K562 (cell line): ENCODE measurements at regions not wholly inside any gene's neighbourhood (a gene's known extent, or its start where the extent isn't known, plus 50 kb on each side); places are given as distances from the start of the nearest gene placed in this dataset.

Experiments used
- ATAC-seq: fragments of 200-7000 bp; cut with Tn5 transposase; 3 replicates; pipeline ENCODE4 v1.9.1; 2020; ENCODE audit warnings: moderate library complexity
- BruUV-seq: library from RNA; stranded (reverse); fragments of 400-500 nt; replicated peaks from 2 replicates; lab custom pipeline; 2021; lab: Mats Ljungman, UMichigan
- CTCF ChIA-PET: fragments of 300-600 bp; formaldehyde crosslinking; extraction: SDS; loops from one replicate; lab custom pipeline; 2021; ENCODE audit warnings: low intra/inter-chr PET ratio; lab: Yijun Ruan, JAX
- POLR2A ChIA-PET: fragments of 300-600, 350-650 bp; sonication (Branson Sonifier 250); formaldehyde crosslinking; extraction: SDS; loops from one replicate; lab custom pipeline; 2021; ENCODE audit warnings: antibody characterized with exemption, inconsistent platforms; lab: Yijun Ruan, JAX
- DNase-seq, 4 experiments: peaks; one replicate each; pipeline versions ENCODE4 v3.0.0 to v3.0.0-alpha.2; 2011 to 2018; ENCODE audit warnings: low spot score in 3 of 4, mixed read lengths in 3 of 4; ENCODE audit errors: extremely low read depth in 1 of 4
- FAIRE-seq: peaks from 2 replicates; lab custom pipeline; 2011; peaks lifted over from hg19 to GRCh38; lab: Jason Lieb, UNC
- H2AFZ ChIP-seq: 2 replicates; pipeline ENCODE4 v1.6.0; 2011; ENCODE audit warnings: low read depth, low read length, control low read depth, inconsistent platforms
- H3K27ac ChIP-seq: fragments of 200-600 bp; 3 replicates; pipeline ENCODE4 v1.8.0; 2011; ENCODE audit warnings: low read depth, mild to moderate bottlenecking, control low read depth, inconsistent platforms, low read length, moderate library complexity, mixed read lengths; ENCODE audit errors: extremely low read depth
- H3K27me3 ChIP-seq, 2 experiments: fragments of 300-600 bp in 1 of 2; 2 replicates in 1 of 2; 3 replicates in 1 of 2; pipeline versions ENCODE4 v1.6.0 to v1.8.0; 2011; ENCODE audit warnings: inconsistent platforms in 2 of 2, low read length in 2 of 2, mild to moderate bottlenecking in 1 of 2, mixed read lengths in 1 of 2, moderate library complexity in 1 of 2; ENCODE audit not compliant: control insufficient read depth in 2 of 2, insufficient read depth in 2 of 2
- H3K36me3 ChIP-seq: fragments of 300-600 bp; 3 replicates; pipeline ENCODE4 v1.8.0; 2011; ENCODE audit warnings: mild to moderate bottlenecking, low read length, inconsistent platforms; ENCODE audit not compliant: control insufficient read depth, insufficient read depth
- H3K4me1 ChIP-seq, 2 experiments: fragments of 200-600 bp in 1 of 2; replicated peaks in 1 of 2; 2 replicates in 1 of 2; 3 replicates in 1 of 2; pipeline versions ENCODE4 v1.5.1 to v1.8.0; 2011; ENCODE audit warnings: inconsistent platforms in 2 of 2, low read length in 2 of 2, mild to moderate bottlenecking in 1 of 2, mixed read lengths in 1 of 2, moderate library complexity in 1 of 2; ENCODE audit not compliant: control insufficient read depth in 2 of 2, insufficient read depth in 2 of 2
- H3K4me2 ChIP-seq: 2 replicates; pipeline ENCODE4 v1.6.1; 2011; ENCODE audit warnings: low read length, control low read depth, inconsistent platforms, mixed read lengths; ENCODE audit not compliant: insufficient read depth
- H3K4me3 ChIP-seq: fragments of 200-600 bp; sonication (generic), shearing (Covaris generic); 2 replicates; pipeline ENCODE4 v1.5.1; 2016; ENCODE audit warnings: control low read depth, inconsistent platforms
- H3K79me2 ChIP-seq: fragments of 200-600 bp; 3 replicates; pipeline ENCODE4 v1.8.0; 2011; ENCODE audit warnings: low read length, inconsistent platforms; ENCODE audit not compliant: control insufficient read depth, insufficient read depth
- H3K9ac ChIP-seq, 2 experiments: 2 replicates each; pipeline versions ENCODE4 v1.6.0 to v1.6.1; 2011; ENCODE audit warnings: low read depth in 2 of 2, low read length in 2 of 2, control low read depth in 1 of 2, inconsistent platforms in 1 of 2, mild to moderate bottlenecking in 1 of 2, mixed read lengths in 1 of 2; ENCODE audit not compliant: insufficient read depth in 1 of 2
- H3K9me1 ChIP-seq: one replicate; pipeline ENCODE4 v1.6.0; 2011; ENCODE audit warnings: inconsistent platforms, mild to moderate bottlenecking, low read length, moderate library complexity; ENCODE audit not compliant: control insufficient read depth, insufficient read depth
- H3K9me3 ChIP-seq: replicated peaks from 2 replicates; pipeline ENCODE4 v1.5.1; 2011; ENCODE audit warnings: low read depth, low read length, inconsistent platforms; ENCODE audit not compliant: control insufficient read depth, insufficient read depth
- H4K20me1 ChIP-seq: replicated peaks from 2 replicates; pipeline ENCODE4 v1.6.1; 2011; ENCODE audit warnings: low read length, inconsistent platforms, mixed read lengths; ENCODE audit not compliant: control insufficient read depth, insufficient read depth
- ARHGAP35 ChIP-seq: fragments of 450-650 bp; IDR thresholded peaks from 2 replicates; pipeline ENCODE4 v1.6.1; 2018; ENCODE audit not compliant: partially characterized antibody
- ILF3 ChIP-seq: fragments of 450-650 bp; IDR thresholded peaks from 2 replicates; pipeline ENCODE4 v1.6.1; 2018; ENCODE audit warnings: antibody characterized with exemption, mild to moderate bottlenecking, moderate library complexity, borderline replicate concordance
- NR1H2 ChIP-seq: sonication (generic); formaldehyde crosslinking; IDR thresholded peaks from 2 replicates; pipeline ENCODE4 v1.4.0; 2020; ENCODE audit warnings: mild to moderate bottlenecking, missing genetic modification reagents
- PCBP1 ChIP-seq: fragments of 200-400 bp; formaldehyde crosslinking; IDR thresholded peaks from 2 replicates; pipeline ENCODE4 v1.6.1; 2018; ENCODE audit warnings: mild to moderate bottlenecking, low read depth, low read length; ENCODE audit not compliant: poor library complexity, severe bottlenecking
- POLR2A ChIP-seq: fragments of 450-650 bp; conservative IDR thresholded peaks from 2 replicates; pipeline ENCODE4 v1.6.1; 2016
- SMARCB1 ChIP-seq: IDR thresholded peaks from 2 replicates; pipeline ENCODE4 v1.6.1; 2011; ENCODE audit warnings: improper control_type of control experiment, low read depth; ENCODE audit not compliant: insufficient read length
- ZNF23 ChIP-seq: fragments of 250-450 bp; sonication (Bioruptor Pico); IDR thresholded peaks from 2 replicates; pipeline ENCODE4 v1.4.0; 2020; ENCODE audit warnings: mild to moderate bottlenecking
- WGBS: fragments of 100-300 bp; shearing (Covaris generic); methylation state at CpG from one replicate; pipeline ENCODE4 v1.1.6; 2016; ENCODE audit warnings: low coverage, mixed read lengths; ENCODE audit not compliant: insufficient coverage; ENCODE audit errors: missing lambda C conversion rate; 5-methylcytosine and 5-hydroxymethylcytosine counted together
- in situ Hi-C: fragments of 300-500 bp; cut with MboI; formaldehyde crosslinking; loops from 4 replicates; pipeline ENCODE4 v1.15.0; 2018; ENCODE audit warnings: inconsistent platforms, mixed read lengths
- intact Hi-C: fragments of 100-400 bp; cut with micrococcal nuclease; formaldehyde crosslinking; loops from 2 replicates; pipeline ENCODE4 v1.14.2; 2022
- TF ChIP-seq, protein P1 (sequence below): fragments of 200-800 bp; sonication (Bioruptor generic); IDR thresholded peaks from 2 replicates; pipeline ENCODE4 v1.6.1; 2017; ENCODE audit warnings: missing genetic modification characterization, missing compliant biosample characterization
- TF ChIP-seq, protein P2 (sequence below): fragments of 200-800 bp; sonication (Bioruptor generic); IDR thresholded peaks from 2 replicates; pipeline ENCODE4 v1.6.1; 2017; ENCODE audit warnings: missing genetic modification characterization, missing compliant biosample characterization

DNA sequence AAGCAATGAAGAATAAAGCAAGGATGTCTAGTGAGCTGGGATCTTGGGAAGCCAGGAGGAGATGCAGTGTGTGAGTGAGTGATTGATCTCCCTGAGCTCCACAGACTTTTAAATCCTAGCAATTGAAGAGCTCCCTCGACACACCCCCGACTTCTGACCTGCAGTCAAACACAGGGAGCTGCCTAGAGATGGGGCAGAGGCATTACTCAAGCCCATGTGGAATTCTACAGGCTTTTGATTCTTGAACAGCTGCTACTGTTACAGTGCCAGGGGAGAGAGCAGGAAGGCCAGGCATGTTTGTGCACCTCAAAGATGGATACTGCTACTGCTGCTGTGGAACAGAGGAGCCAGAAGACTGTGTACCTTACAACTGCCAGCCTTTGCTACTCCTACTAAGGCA is 1403.1 kb upstream of the ALCAM start (continued):
- TF ChIP-seq ARHGAP35: no peak
- TF ChIP-seq NR1H2 (CRISPR knock-in tag): no peak
- TF ChIP-seq, protein P1, sequence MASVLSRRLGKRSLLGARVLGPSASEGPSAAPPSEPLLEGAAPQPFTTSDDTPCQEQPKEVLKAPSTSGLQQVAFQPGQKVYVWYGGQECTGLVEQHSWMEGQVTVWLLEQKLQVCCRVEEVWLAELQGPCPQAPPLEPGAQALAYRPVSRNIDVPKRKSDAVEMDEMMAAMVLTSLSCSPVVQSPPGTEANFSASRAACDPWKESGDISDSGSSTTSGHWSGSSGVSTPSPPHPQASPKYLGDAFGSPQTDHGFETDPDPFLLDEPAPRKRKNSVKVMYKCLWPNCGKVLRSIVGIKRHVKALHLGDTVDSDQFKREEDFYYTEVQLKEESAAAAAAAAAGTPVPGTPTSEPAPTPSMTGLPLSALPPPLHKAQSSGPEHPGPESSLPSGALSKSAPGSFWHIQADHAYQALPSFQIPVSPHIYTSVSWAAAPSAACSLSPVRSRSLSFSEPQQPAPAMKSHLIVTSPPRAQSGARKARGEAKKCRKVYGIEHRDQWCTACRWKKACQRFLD (CRISPR knock-in tag): no peak
- TF ChIP-seq POLR2A: no peak
- TF ChIP-seq PCBP1: no peak
- no peak for TF ChIP-seq ZNF23
- TF ChIP-seq SMARCB1: no peak
- TF ChIP-seq, protein P2, sequence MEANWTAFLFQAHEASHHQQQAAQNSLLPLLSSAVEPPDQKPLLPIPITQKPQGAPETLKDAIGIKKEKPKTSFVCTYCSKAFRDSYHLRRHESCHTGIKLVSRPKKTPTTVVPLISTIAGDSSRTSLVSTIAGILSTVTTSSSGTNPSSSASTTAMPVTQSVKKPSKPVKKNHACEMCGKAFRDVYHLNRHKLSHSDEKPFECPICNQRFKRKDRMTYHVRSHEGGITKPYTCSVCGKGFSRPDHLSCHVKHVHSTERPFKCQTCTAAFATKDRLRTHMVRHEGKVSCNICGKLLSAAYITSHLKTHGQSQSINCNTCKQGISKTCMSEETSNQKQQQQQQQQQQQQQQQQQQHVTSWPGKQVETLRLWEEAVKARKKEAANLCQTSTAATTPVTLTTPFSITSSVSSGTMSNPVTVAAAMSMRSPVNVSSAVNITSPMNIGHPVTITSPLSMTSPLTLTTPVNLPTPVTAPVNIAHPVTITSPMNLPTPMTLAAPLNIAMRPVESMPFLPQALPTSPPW: no peak
- TF ChIP-seq, all 486 proteins: peak for 0

DNA sequence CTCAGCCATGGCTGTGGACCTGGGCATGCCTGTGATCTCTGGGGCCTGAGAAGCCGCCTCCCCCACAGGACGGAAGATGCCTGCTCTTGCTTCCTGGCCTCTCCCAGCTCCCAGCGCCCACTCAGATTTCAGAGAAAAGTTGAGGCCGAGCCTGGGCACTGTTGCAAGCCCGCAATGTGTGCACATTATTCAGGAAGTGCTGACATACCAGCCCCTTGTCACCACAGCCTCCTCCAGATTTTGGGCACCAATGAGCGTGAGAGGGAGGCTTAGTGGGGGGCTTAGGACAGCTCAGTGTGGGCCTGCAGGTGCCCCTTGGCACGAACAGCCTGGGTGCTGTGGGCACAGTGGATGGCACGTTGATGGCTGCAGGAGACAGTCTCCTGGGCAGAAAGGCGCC is 1400.9 kb upstream of the ALCAM start:
- no peaks in the 10 kb centered on the region for H3K36me3 ChIP-seq
- DNase-seq (no peak), FAIRE-seq (no peak), ATAC-seq (no peak)
- H3K9ac ChIP-seq: no peak overlapping the region
- no peaks in the 10 kb centered on the region for H3K79me2 ChIP-seq
- no peak overlapping the region for H3K4me2 ChIP-seq
- H3K27me3 ChIP-seq: no peaks in the 10 kb centered on the region
- ChIA-PET POLR2A (no interaction called here), CTCF (no interaction called here)
- intact Hi-C loops: no loop called here
- no peaks in the 10 kb centered on the region for H3K9me1 ChIP-seq
- no peaks in the 10 kb centered on the region for H3K4me1 ChIP-seq
- BruUV-seq: no TSS peak
- H3K9me3 ChIP-seq: no peaks in the 10 kb centered on the region
- H4K20me1 ChIP-seq: no peaks in the 10 kb centered on the region
- H2AFZ ChIP-seq: no peak overlapping the region
- no peak for TF ChIP-seq ILF3
- no peak overlapping the region for H3K4me3 ChIP-seq
- H3K27ac ChIP-seq: no peak overlapping the region
- 0% methylated on average over 8 of the region's 9 CpGs for WGBS
- in situ Hi-C loops: no loop called here
